ENCODE measurements at regions not wholly inside any gene's neighbourhood (a gene's known extent, or its start where the extent isn't known, plus 50 kb on each side); places are given as distances from the start of the nearest gene placed in this dataset.

- TF ChIP-seq CTCF (IDR thresholded peaks at IDR 0.05; ENCODE audit: low read depth, low read length) (no peak), MYC (IDR thresholded peaks at IDR 0.05; ENCODE audit: low read depth, low read length) (no peak)
These were observed 191.5 kb downstream of the RAD51AP2 start for GRCh38 chr2:17326717-17327116.
